ENCODE measurements at regions not wholly inside any gene's neighbourhood (a gene's known extent, or its start where the extent isn't known, plus 50 kb on each side); places are given as distances from the start of the nearest gene placed in this dataset.

GRCh38 chr14:65312859-65313258 is 99.7 kb upstream of the FUT8 start:
- TF ChIP-seq POLR2AphosphoS5 (IDR thresholded peaks at IDR 0.05; ENCODE audit: low read depth) (no peak), CTCF (IDR thresholded peaks at IDR 0.05; ENCODE audit: insufficient read depth, low read length) (no peak), SPI1 (IDR thresholded peaks at IDR 0.05; ENCODE audit: borderline replicate concordance, low read depth) (no peak), GABPA (IDR thresholded peaks at IDR 0.05; ENCODE audit: low read depth) (no peak), REST (IDR thresholded peaks at IDR 0.05; ENCODE audit: insufficient replicate concordance, low read depth) (no peak)

Data from HL-60 (cell line).